ENCODE measurements at regions not wholly inside any gene's neighbourhood (a gene's known extent, or its start where the extent isn't known, plus 50 kb on each side); places are given as distances from the start of the nearest gene placed in this dataset.

GRCh38 chr10:45154502-45154901 is 153.8 kb downstream of the ZNF22 start:
- H3K27me3 ChIP-seq (ENCODE audit: control insufficient read depth, insufficient read depth, low read length): no peaks in the 10 kb centered on the region
- no peak overlapping the region for H2AK9ac ChIP-seq (replicated peaks; ENCODE audit: low read depth, low read length, poor library complexity)
- no peaks in the 10 kb centered on the region for H4K20me1 ChIP-seq (ENCODE audit: insufficient read depth, low read length)
- H3K23ac ChIP-seq (ENCODE audit: low read depth, low read length): no peak overlapping the region
- no peak overlapping the region for H3K4me3 ChIP-seq (ENCODE audit: insufficient read depth, low read depth, low read length)
- no peak overlapping the region for H3K4me2 ChIP-seq (ENCODE audit: low read depth, low read length)
- H4K91ac ChIP-seq (ENCODE audit: insufficient read depth, low read depth, low read length): no peak overlapping the region
- H3K56ac ChIP-seq (ENCODE audit: extremely low read depth, insufficient read depth, low read length): no peak overlapping the region
- CTCF ChIA-PET: no interaction called here
- no peaks in the 10 kb centered on the region for H3K4me1 ChIP-seq (ENCODE audit: control insufficient read depth, insufficient read depth, low read length)
- H3K27ac ChIP-seq (ENCODE audit: insufficient read depth, low read length): no peak overlapping the region
- no peak overlapping the region for H2BK20ac ChIP-seq (ENCODE audit: low read depth, low read length)
- no TSS peak for BruUV-seq (replicated peaks)
- no peaks in the 10 kb centered on the region for H3K9me3 ChIP-seq (ENCODE audit: control insufficient read depth, insufficient read depth, low read length)
- ATAC-seq (ENCODE audit: low read depth) (no peak), DNase-seq (peak; percentile 20)
- no peaks in the 10 kb centered on the region for H3K9me1 ChIP-seq (ENCODE audit: insufficient read depth, low read length)
- in situ Hi-C loops (cut with MboI; ENCODE audit: low sequenced_read_pairs): no loop called here
- H4K8ac ChIP-seq (ENCODE audit: low read depth in 2 of 2, low read length in 2 of 2): no peak overlapping the region
- no peaks in the 10 kb centered on the region for H3K79me1 ChIP-seq (ENCODE audit: low read depth in 1 of 2, low read length in 2 of 2)
- H2BK120ac ChIP-seq (ENCODE audit: low read depth, low read length): no peak overlapping the region
- no peak overlapping the region for H2AK5ac ChIP-seq (ENCODE audit: low read depth, low read length)
- no peak overlapping the region for H4K5ac ChIP-seq (ENCODE audit: low read depth, low read length)
- TF ChIP-seq USF2 (IDR thresholded peaks at IDR 0.05; ENCODE audit: low read depth, low read length) (no peak), RAD21 (IDR thresholded peaks at IDR 0.05; ENCODE audit: low read length) (no peak), ELK1 (IDR thresholded peaks at IDR 0.05; ENCODE audit: borderline replicate concordance, low read depth, low read length) (no peak), RCOR1 (IDR thresholded peaks at IDR 0.05; ENCODE audit: insufficient replicate concordance, low read length) (no peak), CHD1 (IDR thresholded peaks at IDR 0.05; ENCODE audit: low read depth, low read length) (no peak), MXI1 (IDR thresholded peaks at IDR 0.05; ENCODE audit: borderline replicate concordance, low read depth, low read length) (no peak), RFX5 (IDR thresholded peaks at IDR 0.05; ENCODE audit: low read depth, low read length) (no peak), CTCF (conservative IDR thresholded peaks at IDR 0.05; ENCODE audit: low read depth, low read length) (no peak), CEBPB (IDR thresholded peaks at IDR 0.05; ENCODE audit: low read depth, low read length) (no peak), SMC3 (IDR thresholded peaks at IDR 0.05; ENCODE audit: low read depth, low read length) (no peak), MAZ (IDR thresholded peaks at IDR 0.05; ENCODE audit: borderline replicate concordance, low read depth, low read length) (no peak), POLR2A (IDR thresholded peaks at IDR 0.05; ENCODE audit: low read depth, low read length) (no peak), MAFK (IDR thresholded peaks at IDR 0.05; ENCODE audit: low read depth, low read length) (no peak), NFE2L2 (IDR thresholded peaks at IDR 0.05; ENCODE audit: low read depth, low read length) (no peak), FOS (IDR thresholded peaks at IDR 0.05; ENCODE audit: low read depth, low read length) (no peak), BHLHE40 (IDR thresholded peaks at IDR 0.05; ENCODE audit: low read depth, low read length) (no peak)
- POLR2A ChIA-PET (ENCODE audit: unreplicated experiment): no interaction called here
- no peak overlapping the region for H3K4ac ChIP-seq (ENCODE audit: low read depth, low read length)
- no peak overlapping the region for H2BK15ac ChIP-seq (ENCODE audit: low read depth, low read length)
- WGBS, 2 experiments (ENCODE audit: extremely low coverage in 2 of 2, insufficient read length in 1 of 2): 100% methylated on average over 1 of the region's 3 CpGs; no CpG with 5 or more reads in 1 of the 2 experiments
- no peak overlapping the region for H3K18ac ChIP-seq (ENCODE audit: low read depth, low read length)
- no peak overlapping the region for H2AFZ ChIP-seq (replicated peaks; ENCODE audit: low read length, poor library complexity)
- H3K36me3 ChIP-seq (ENCODE audit: control insufficient read depth, insufficient read depth, low read length): no peaks in the 10 kb centered on the region
- intact Hi-C loops (cut with micrococcal nuclease): no loop called here
- H2BK5ac ChIP-seq (ENCODE audit: low read depth, low read length, poor library complexity, severe bottlenecking): no peak overlapping the region
- H3K9ac ChIP-seq (ENCODE audit: low read depth, low read length): no peak overlapping the region
- dilution Hi-C loops (cut with HindIII; ENCODE audit: low sequenced_read_pairs, unreplicated experiment): no loop called here
- H3K14ac ChIP-seq (replicated peaks; ENCODE audit: low read depth, low read length): no peak overlapping the region
